22Rv1 (cell line): ENCODE measurements at regions not wholly inside any gene's neighbourhood (a gene's known extent, or its start where the extent isn't known, plus 50 kb on each side); places are given as distances from the start of the nearest gene placed in this dataset.

Experiments used
- CTCF ChIP-seq: fragments of 450-650 bp; IDR thresholded peaks from 2 replicates; pipeline ENCODE4 v1.5.1; 2017; ENCODE audit warnings: mild to moderate bottlenecking
- ZFX ChIP-seq: fragments of 450-650 bp; IDR thresholded peaks from 2 replicates; pipeline ENCODE4 v1.6.1; 2017; ENCODE audit warnings: antibody characterized with exemption, borderline replicate concordance

GRCh38 chr9:126119731-126120130 lies 206.9 kb upstream of the MVB12B start:
- no peak for TF ChIP-seq CTCF
- TF ChIP-seq ZFX: no peak
